ENCODE measurements at regions not wholly inside any gene's neighbourhood (a gene's known extent, or its start where the extent isn't known, plus 50 kb on each side); places are given as distances from the start of the nearest gene placed in this dataset.
"Not testable (repeated sequence)": the region's sequence is repeated elsewhere in the genome, so short reads cannot be mapped to it uniquely, and the experiment has no call there.

DNA sequence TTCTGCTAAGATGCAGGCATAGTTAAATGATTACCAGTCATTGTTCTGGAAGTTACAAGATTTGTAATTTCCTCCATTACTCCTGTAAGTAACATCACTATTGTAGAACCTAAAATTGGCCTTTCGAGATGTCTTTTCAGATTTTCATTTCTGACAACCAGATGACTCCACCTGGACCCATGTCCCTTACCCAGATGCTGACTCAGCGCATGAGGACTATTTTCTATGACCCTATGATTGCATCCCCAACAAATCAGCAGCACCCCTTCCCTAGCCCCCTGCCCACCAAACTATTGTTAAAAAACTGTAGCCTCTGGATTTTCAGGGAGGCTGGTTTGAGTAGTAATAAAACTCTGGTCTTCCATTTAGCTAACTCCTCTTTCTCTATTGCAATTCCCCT lies 55.2 kb upstream of the RCBTB2 start:
- TF ChIP-seq, protein P1, sequence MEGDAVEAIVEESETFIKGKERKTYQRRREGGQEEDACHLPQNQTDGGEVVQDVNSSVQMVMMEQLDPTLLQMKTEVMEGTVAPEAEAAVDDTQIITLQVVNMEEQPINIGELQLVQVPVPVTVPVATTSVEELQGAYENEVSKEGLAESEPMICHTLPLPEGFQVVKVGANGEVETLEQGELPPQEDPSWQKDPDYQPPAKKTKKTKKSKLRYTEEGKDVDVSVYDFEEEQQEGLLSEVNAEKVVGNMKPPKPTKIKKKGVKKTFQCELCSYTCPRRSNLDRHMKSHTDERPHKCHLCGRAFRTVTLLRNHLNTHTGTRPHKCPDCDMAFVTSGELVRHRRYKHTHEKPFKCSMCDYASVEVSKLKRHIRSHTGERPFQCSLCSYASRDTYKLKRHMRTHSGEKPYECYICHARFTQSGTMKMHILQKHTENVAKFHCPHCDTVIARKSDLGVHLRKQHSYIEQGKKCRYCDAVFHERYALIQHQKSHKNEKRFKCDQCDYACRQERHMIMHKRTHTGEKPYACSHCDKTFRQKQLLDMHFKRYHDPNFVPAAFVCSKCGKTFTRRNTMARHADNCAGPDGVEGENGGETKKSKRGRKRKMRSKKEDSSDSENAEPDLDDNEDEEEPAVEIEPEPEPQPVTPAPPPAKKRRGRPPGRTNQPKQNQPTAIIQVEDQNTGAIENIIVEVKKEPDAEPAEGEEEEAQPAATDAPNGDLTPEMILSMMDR (IDR thresholded peaks at IDR 0.05; ENCODE audit: low read depth, low read length, poor library complexity, severe bottlenecking) = no peak
- TF ChIP-seq EZH2phosphoT487 (IDR thresholded peaks at IDR 0.05; ENCODE audit: borderline replicate concordance, low read length) = no peak
- Histone ChIP-seq H4K20me1 (ENCODE audit: control insufficient read depth, insufficient read depth, low read depth, low read length) (no peaks in the 10 kb centered on the region), H3K4me3 (ENCODE audit: low read length) (no peak overlapping the region), H3K4me1 (ENCODE audit: control insufficient read depth, low read length) (peaks cover 20% of the 10 kb centered on the region), H3K27me3 (ENCODE audit: control insufficient read depth, low read length) (peaks cover 4% of the 10 kb centered on the region), H3F3A (ENCODE audit: control insufficient read depth, insufficient read depth) (no peaks in the 10 kb centered on the region), H3K4me2 (ENCODE audit: low read length) (no peak overlapping the region), H3K27ac (ENCODE audit: low read depth, low read length) (no peak overlapping the region), H3K36me3 (ENCODE audit: control insufficient read depth, low read length) (no peaks in the 10 kb centered on the region), H3K9me3 (ENCODE audit: control insufficient read depth, insufficient read depth, low read length) (0 out of 2 replicates have a peak, but pooled peaks cover 3% of the 10 kb centered on the region), H3K9me2 (replicated peaks; ENCODE audit: control insufficient read depth, low read length) (no peaks in the 10 kb centered on the region), H3K79me2 (ENCODE audit: control insufficient read depth, low read length) (no peaks in the 10 kb centered on the region)

DNA sequence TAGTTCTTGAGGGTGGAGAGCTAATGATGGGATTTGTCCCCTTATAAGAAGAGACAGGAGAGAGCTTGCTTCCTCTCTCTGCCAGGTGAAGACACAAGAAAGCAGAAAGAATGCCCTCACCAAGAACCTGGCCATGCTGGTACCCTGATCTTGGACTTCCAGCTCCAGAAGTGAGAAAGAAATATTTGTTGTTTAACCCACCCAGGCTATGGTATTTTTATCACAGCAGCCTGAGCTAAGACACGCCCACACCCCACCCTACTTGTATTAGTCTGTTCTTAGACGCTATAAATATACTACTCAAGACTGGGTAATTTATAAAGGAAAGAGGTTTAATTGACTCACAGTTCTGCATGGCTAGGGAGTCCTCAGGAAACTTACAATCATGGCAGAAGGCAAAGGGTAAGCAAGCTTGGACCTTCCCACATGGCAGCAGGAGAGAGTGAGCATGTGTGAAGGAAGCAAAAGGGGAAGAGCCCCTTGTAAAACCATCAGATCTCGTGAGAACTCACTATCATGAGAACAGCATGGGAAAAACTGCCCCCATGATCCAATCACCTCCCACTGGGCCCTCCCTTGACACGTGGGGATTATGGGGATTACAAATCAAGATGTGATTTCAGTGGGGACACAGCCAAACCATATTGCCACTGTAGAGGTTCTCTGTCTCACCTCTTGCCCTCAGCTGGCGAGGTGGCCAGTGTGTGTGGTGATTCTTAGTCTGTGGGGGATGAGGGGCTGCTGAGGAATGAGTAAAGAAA lies 57.4 kb upstream of the RCBTB2 start:
- no peak overlapping the region for H3K4me3 ChIP-seq (ENCODE audit: low read length)
- H4K20me1 ChIP-seq (ENCODE audit: control insufficient read depth, insufficient read depth, low read depth, low read length) = no peaks in the 10 kb centered on the region
- no peaks in the 10 kb centered on the region for H3F3A ChIP-seq (ENCODE audit: control insufficient read depth, insufficient read depth)
- H3K27me3 ChIP-seq (ENCODE audit: control insufficient read depth, low read length) = no peaks in the 10 kb centered on the region
- H3K79me2 ChIP-seq (ENCODE audit: control insufficient read depth, low read length) = no peaks in the 10 kb centered on the region
- TF ChIP-seq, protein P1 (IDR thresholded peaks at IDR 0.05; ENCODE audit: low read depth, low read length, poor library complexity, severe bottlenecking) = no peak
- TF ChIP-seq EZH2phosphoT487 (IDR thresholded peaks at IDR 0.05; ENCODE audit: borderline replicate concordance, low read length) = no peak
- no peak overlapping the region for H3K4me2 ChIP-seq (ENCODE audit: low read length)
- H3K4me1 ChIP-seq (ENCODE audit: control insufficient read depth, low read length) = peaks cover 20% of the 10 kb centered on the region
- no peaks in the 10 kb centered on the region for H3K9me2 ChIP-seq (replicated peaks; ENCODE audit: control insufficient read depth, low read length)
- no peak overlapping the region for H3K27ac ChIP-seq (ENCODE audit: low read depth, low read length)
- no peaks in the 10 kb centered on the region for H3K36me3 ChIP-seq (ENCODE audit: control insufficient read depth, low read length)
- 0 out of 2 replicates have a peak, but pooled peaks cover 3% of the 10 kb centered on the region for H3K9me3 ChIP-seq (ENCODE audit: control insufficient read depth, insufficient read depth, low read length)

DNA sequence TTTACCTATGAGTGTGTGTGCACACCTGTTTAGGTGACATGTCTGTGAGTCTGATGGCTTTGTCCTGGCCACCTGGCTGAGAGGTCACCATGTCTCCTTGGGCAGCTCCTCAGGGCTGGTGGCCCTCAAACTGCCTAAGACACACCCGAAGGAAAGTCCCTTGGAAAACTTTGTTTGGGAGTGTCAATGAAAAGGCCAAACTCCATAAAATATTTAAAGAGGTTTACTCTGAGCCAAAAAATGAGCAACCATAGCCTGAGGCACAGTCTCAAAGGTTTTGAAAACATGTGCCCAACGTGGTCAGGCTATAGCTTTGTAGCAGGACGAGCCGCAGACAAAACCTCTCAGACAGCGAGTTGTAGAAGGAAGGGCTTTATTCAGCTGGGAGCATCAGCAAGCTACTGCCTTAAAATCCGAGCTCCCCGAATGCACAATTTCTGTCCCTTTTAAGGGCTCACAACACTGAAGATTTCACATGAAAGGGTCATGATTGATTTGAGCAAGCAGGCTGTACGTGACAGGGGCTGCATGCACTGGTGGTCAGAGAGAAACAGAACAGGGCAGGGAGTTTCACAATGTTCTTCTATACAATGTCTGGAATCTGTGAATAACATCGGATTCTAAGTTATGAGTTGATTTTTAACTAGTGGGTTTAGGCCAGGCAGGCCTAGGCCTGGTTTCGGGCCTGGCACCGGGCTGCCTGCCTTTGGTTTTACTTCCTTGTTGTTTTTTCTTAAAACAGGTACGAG lies 58.4 kb upstream of the RCBTB2 start:
- H3K27ac ChIP-seq (ENCODE audit: low read depth, low read length); H3K4me2 ChIP-seq (ENCODE audit: low read length): not testable (repeated sequence)

More for the DNA sequence above, 58.4 kb upstream of the RCBTB2 start:
- H3K27me3 ChIP-seq (ENCODE audit: control insufficient read depth, low read length); H3K9me3 ChIP-seq (ENCODE audit: control insufficient read depth, insufficient read depth, low read length); H3K79me2 ChIP-seq (ENCODE audit: control insufficient read depth, low read length); H4K20me1 ChIP-seq (ENCODE audit: control insufficient read depth, insufficient read depth, low read depth, low read length); H3K4me3 ChIP-seq (ENCODE audit: low read length); H3K9me2 ChIP-seq (replicated peaks; ENCODE audit: control insufficient read depth, low read length); H3F3A ChIP-seq (ENCODE audit: control insufficient read depth, insufficient read depth); H3K36me3 ChIP-seq (ENCODE audit: control insufficient read depth, low read length): not testable (repeated sequence)
- peaks cover 17% of the 10 kb centered on the region for H3K4me1 ChIP-seq (ENCODE audit: control insufficient read depth, low read length)
